CD4-positive, alpha-beta T cell treated with Interleukin-17A for 1 hour (primary cell): ENCODE measurements at regions not wholly inside any gene's neighbourhood (a gene's known extent, or its start where the extent isn't known, plus 50 kb on each side); places are given as distances from the start of the nearest gene placed in this dataset.
"Not testable (repeated sequence)": the region's sequence is repeated elsewhere in the genome, so short reads cannot be mapped to it uniquely, and the experiment has no call there.

ENCODE experiments used
- DNase-seq: peaks from one replicate; pipeline ENCODE4 v3.0.0-alpha.2; 2020

- not testable (repeated sequence) for DNase-seq
Observed at GRCh38 chr6:66993708-66994107, 1286.7 kb upstream of the EYS start.

- DNase-seq = no peak
Observed at GRCh38 chr6:66993272-66993671, 1286.2 kb upstream of the EYS start.

GRCh38 chr6:66992660-66993059 lies 1285.6 kb upstream of the EYS start:
- DNase-seq = no peak

GRCh38 chr6:66986940-66987339 lies 1279.9 kb upstream of the EYS start:
- DNase-seq = no peak

DNA sequence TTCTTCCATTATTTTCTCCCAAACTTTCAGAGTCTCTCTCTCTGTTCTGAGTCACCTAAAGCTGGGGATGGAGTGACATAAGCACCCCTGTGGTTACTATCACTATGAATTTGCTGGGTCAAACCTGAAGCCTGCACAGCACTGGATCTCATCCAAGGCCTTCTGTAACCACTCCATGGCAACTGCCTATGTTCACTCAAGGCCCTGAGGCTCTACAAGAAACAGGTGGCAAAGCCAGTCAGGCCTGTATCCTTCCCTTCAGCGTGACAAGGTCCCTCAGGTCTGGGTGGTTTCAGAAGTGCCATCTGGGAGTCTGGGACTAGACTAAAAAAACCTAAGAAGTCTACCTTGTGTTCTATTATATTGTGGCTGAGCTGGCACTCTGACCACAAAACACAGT lies 1278.8 kb upstream of the EYS start:
- DNase-seq = no peak

DNA sequence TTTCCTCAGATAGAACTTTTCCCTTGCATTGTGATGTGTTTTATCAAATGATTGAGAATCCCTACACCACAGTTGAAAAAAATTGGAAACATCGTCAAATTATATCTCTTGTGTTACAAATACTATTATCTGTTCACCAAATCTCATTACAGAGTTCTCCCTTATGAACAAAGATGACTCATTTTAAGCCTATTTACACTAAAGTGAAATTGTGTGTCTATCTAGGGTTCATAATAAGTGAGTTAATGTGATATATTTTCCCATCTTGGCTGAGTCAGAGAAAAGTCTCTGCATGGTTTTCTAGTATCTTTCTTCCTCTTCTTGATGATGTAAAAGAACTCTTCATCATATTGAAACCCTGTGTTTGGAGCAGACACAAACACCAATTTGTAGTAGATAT lies 1263.3 kb upstream of the EYS start:
- no peak for DNase-seq

GRCh38 chr6:66965227-66965626 lies 1258.2 kb upstream of the EYS start:
- no peak for DNase-seq

DNA sequence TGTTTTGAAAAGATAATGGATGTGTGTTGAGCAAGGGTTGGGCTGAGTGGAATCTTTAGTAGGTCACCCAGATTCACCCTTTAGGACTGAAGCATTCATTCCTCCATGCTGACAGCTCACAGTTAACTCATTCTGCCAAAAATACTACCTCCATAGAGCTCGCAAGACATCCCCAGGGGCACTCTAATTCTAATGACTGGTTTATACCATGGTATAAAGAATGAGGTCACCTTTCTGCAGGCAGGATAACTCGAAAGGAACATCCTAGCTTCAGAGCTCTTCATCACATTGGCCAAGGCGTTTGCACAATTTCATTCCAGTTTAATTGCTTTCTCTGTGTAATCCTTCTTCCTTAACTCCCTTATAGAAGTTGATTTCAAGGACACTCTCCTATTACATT lies 1257.2 kb upstream of the EYS start:
- DNase-seq = no peak

DNA sequence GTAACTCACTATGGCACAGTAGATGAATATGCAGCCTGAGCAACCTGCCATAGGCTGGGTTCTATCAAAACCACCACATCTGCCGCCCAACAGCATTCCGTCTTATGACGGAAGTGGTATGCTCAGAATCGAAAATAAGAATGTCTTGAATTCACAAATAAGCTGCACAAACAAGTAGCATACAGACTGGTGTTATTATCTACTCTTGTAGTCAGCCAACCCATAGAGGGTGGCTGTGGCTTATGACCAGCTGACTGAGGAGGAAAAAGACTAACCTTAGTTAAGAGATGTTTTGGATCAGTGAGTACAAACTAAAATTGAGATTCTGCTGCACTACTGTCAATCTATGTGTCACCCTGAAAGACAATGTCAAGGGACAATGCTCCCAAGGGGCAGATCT lies 1255.1 kb upstream of the EYS start:
- no peak for DNase-seq

- no peak for DNase-seq
Observed at GRCh38 chr6:66961191-66961590, 1254.2 kb upstream of the EYS start.

- DNase-seq = no peak
Observed at GRCh38 chr6:66949191-66949661, 1242.2 kb upstream of the EYS start.

- no peak for DNase-seq
Observed at GRCh38 chr6:66948106-66948505, 1241.1 kb upstream of the EYS start.

GRCh38 chr6:66940003-66940402 lies 1233.0 kb upstream of the EYS start:
- DNase-seq = no peak

DNA sequence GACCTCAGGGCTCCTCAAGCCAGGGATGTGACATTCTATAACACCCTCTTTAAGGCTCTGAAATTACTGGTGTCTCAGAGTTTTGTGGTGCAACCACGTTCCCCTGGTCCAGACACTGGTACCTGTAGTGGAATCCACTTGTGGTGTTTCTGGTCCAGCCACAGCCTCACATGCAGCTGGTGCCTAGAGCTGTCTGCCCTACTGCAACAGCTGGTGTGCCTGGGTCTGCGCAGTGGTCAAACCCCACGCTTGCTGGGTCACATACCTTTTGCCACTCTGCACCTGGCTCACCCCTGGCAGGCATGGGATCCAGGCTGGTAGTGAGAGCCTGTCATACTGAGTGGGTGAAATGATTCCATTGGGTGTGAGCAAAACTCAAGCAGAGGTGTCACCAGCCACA lies 1230.2 kb upstream of the EYS start:
- no peak for DNase-seq

GRCh38 chr6:66935612-66936011 lies 1228.6 kb upstream of the EYS start:
- DNase-seq = no peak

- DNase-seq = no peak
Observed at GRCh38 chr6:66931787-66932186, 1224.8 kb upstream of the EYS start.

- no peak for DNase-seq
Observed at GRCh38 chr6:66930559-66931290, 1223.7 kb upstream of the EYS start.

DNA sequence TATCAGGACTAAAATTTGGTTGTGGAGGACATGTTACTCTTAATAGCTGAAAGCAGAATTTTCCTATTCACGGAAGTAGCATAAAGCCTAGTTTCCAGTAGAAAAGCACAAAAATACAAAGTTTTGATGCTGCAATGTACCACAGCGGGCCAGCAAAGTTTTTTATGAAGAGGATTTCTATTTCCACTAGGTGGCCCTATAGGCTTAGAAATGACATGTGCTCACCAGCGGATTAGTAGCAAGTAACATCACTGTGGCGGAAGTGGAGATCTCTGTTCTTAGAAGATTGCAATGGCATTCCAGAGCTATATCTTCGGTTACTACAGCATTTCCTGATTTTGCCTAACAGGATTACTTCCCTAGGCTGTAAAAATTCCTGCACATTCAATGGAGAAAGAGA lies 1219.0 kb upstream of the EYS start:
- no peak for DNase-seq

DNA sequence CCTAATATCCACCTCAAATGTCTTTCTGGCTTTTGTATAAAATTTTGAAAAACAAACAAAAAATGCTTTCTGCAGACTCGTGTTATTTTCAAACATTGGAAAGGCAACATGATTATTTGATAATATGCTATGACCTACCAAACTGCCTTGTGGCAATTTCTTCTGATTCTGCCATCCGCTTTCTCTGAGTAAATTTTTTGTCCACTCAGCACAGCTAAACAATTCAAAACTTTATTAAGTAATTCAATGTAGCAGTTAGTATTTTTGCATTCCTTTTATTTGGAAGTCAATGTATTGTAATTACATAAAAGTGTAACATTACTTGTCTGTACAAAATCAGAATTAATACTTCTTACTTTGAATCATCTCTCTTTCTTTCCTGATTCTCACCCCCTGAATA lies 1206.6 kb upstream of the EYS start:
- no peak for DNase-seq

DNA sequence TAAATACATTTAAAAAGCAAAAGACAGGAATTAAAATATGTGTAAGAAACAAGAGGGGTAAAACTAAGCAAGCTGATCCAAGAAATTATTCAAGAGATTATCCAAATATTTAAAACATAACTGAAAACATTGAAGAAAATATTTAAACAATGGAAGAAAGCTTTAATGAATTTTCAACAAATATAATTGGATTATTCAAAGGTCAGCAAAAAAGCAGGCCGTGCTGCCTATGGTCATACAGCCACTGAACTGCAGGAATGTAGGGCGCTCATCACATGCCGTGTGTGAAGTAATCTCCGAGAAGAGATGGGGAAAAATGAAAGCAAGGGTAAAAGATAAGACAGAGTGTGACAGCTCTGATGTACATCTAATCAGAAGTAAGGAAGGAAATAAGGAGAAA lies 1195.4 kb upstream of the EYS start:
- DNase-seq = no peak

DNA sequence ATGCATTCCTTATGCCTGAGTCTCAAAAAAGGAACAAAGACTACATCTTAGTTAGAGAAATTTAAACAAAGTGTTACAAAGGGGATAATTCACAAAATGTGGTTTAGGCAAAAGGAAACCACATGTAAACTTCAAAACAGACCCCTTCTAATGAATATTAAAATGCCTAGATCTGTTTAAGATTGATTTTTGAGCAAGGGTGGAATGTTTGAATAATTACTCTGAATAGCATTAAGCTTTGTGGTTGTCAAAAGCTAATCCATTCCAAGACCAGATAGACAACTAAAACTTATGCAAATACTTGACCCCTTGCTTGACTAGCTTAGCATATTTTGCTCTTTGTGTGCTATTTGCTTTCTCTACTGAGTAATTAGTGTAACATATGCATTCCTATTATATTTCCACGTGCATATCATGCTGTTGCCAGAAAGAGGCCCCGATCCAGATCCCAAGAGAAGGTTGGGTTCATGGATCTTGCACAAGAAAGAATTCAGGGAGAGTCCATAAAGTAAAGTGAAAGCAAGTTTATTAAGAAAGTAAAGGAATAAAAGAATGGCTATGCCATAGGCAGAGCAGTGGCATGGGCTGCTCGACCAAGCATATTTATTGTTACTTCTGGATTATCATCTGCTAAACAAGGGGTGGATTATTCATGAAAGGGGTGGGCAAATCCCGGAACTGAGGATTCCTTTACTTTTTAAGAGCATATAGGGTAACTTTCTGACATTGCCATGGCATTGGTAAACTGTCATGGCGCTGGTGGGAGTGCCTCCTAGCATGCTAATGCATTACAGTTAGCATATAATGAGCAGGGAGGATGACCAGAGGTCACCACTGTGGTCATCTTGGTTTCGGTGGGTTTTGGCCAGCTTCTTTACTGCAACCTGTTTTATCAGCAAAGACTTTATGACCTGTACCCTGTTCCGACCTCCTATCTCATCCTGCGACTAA lies 1193.4 kb upstream of the EYS start:
- no peak for DNase-seq

- no peak for DNase-seq
Observed at GRCh38 chr6:66897576-66897975, 1190.5 kb upstream of the EYS start.

- DNase-seq = no peak
Observed at GRCh38 chr6:66896415-66896814, 1189.4 kb upstream of the EYS start.

DNA sequence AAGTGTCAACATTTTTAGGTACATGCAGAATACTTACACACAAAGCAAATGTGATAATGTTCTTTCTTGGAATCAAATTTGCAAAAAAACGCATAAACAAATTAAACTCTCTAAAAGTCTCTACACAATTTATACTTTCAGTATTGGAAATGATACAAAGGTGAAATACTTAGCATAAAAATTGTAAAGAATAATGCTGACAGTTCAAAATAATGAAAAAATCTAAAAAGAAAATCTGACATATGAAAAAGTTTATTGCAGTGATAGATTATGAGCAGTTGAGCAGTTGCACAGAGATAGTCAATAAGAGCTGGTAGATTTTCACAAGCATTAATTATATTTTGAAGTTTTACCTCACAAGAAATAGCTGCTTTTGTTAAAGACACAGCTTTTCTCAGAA lies 1176.4 kb upstream of the EYS start:
- no peak for DNase-seq
